ENCODE measurements at regions not wholly inside any gene's neighbourhood (a gene's known extent, or its start where the extent isn't known, plus 50 kb on each side); places are given as distances from the start of the nearest gene placed in this dataset.

DNA sequence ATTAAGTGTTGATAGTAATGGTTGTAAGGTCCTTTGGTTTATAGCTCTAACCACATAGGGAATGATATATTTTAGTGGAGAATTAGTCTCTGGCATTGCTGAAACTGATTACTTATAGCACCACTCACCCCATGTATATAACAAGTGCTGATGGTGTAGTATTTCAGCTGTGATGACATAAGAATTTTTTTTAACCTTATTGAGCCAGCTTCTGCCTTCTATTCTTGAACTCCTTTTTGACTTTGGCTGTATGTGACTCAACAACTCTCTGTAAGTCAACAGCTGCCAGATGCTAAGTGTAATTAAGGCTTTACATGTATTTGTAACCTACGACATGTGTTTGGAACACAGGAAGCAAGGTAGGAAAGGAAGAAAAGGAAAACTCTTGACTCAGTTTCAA lies 929.6 kb upstream of the WWC1 start:
- TF ChIP-seq, protein P1, sequence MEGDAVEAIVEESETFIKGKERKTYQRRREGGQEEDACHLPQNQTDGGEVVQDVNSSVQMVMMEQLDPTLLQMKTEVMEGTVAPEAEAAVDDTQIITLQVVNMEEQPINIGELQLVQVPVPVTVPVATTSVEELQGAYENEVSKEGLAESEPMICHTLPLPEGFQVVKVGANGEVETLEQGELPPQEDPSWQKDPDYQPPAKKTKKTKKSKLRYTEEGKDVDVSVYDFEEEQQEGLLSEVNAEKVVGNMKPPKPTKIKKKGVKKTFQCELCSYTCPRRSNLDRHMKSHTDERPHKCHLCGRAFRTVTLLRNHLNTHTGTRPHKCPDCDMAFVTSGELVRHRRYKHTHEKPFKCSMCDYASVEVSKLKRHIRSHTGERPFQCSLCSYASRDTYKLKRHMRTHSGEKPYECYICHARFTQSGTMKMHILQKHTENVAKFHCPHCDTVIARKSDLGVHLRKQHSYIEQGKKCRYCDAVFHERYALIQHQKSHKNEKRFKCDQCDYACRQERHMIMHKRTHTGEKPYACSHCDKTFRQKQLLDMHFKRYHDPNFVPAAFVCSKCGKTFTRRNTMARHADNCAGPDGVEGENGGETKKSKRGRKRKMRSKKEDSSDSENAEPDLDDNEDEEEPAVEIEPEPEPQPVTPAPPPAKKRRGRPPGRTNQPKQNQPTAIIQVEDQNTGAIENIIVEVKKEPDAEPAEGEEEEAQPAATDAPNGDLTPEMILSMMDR (IDR thresholded peaks at IDR 0.05 in 4 of 5, conservative IDR thresholded peaks at IDR 0.05 in 1 of 5): no peak
- TF ChIP-seq POLR2A (IDR thresholded peaks at IDR 0.05): no peak

All from gastrocnemius medialis (tissue), 4 donors.